SK-N-SH treated with all-trans-retinoic acid at 6 μM for 48 hours (cell line): ENCODE measurements at regions not wholly inside any gene's neighbourhood (a gene's known extent, or its start where the extent isn't known, plus 50 kb on each side); places are given as distances from the start of the nearest gene placed in this dataset.

Source experiments
- ARNTL ChIP-seq: fragments of 450-650 bp; formaldehyde crosslinking; IDR thresholded peaks from 2 replicates; pipeline ENCODE4 v1.5.0; 2020; ENCODE audit warnings: low read depth, mild to moderate bottlenecking, moderate library complexity, borderline replicate concordance
- BACH2 ChIP-seq: fragments of 250-450 bp; sonication (Bioruptor Pico); IDR thresholded peaks from 2 replicates; pipeline ENCODE4 v1.9.0; 2021; ENCODE audit warnings: mild to moderate bottlenecking, borderline replicate concordance
- CREB5 ChIP-seq: fragments of 250-450 bp; sonication (Bioruptor Pico); IDR thresholded peaks from 2 replicates; pipeline ENCODE4 v1.5.1; 2020; ENCODE audit warnings: low read depth, mild to moderate bottlenecking, moderate library complexity
- CSDC2 ChIP-seq: fragments of 250-450 bp; sonication (Bioruptor Pico); IDR thresholded peaks from 2 replicates; pipeline ENCODE4 v1.5.0; 2020; ENCODE audit warnings: mild to moderate bottlenecking, moderate library complexity
- OSR1 ChIP-seq: fragments of 250-450 bp; sonication (Bioruptor Pico); IDR thresholded peaks from 2 replicates; pipeline ENCODE4 v1.8.0; 2022; ENCODE audit warnings: moderate library complexity, mild to moderate bottlenecking, inconsistent platforms
- PATZ1 ChIP-seq: fragments of 250-450 bp; sonication (Bioruptor Pico); IDR thresholded peaks from 2 replicates; pipeline ENCODE4 v1.8.0; 2020; ENCODE audit warnings: mild to moderate bottlenecking, moderate library complexity, borderline replicate concordance
- POU6F1 ChIP-seq: fragments of 250-450 bp; sonication (Bioruptor Pico); IDR thresholded peaks from 2 replicates; pipeline ENCODE4 v1.8.0; 2021; ENCODE audit warnings: low read depth, mild to moderate bottlenecking, moderate library complexity, borderline replicate concordance
- RARB ChIP-seq: fragments of 250-450 bp; sonication (Bioruptor Pico); IDR thresholded peaks from 2 replicates; pipeline ENCODE4 v1.8.0; 2021; ENCODE audit warnings: mild to moderate bottlenecking, moderate library complexity
- ZC3H10 ChIP-seq: fragments of 250-450 bp; sonication (Bioruptor Pico); IDR thresholded peaks from 2 replicates; pipeline ENCODE4 v1.5.1; 2021; ENCODE audit warnings: mild to moderate bottlenecking, moderate library complexity
- ZFP30 ChIP-seq: fragments of 450-650 bp; formaldehyde crosslinking; IDR thresholded peaks from 2 replicates; pipeline ENCODE4 v1.5.0; 2022; ENCODE audit warnings: mild to moderate bottlenecking, moderate library complexity
- ZNF70 ChIP-seq: fragments of 450-650 bp; formaldehyde crosslinking; IDR thresholded peaks from 2 replicates; pipeline ENCODE4 v1.5.0; 2020; ENCODE audit warnings: mild to moderate bottlenecking, moderate library complexity
- ZNF8 ChIP-seq: fragments of 450-650 bp; formaldehyde crosslinking; IDR thresholded peaks from 2 replicates; pipeline ENCODE4 v1.5.0; 2020; ENCODE audit warnings: mild to moderate bottlenecking, moderate library complexity

GRCh38 chr12:73991138-73991537, 546.5 kb upstream of the ATXN7L3B start:
- no peak for TF ChIP-seq ZNF8
- no peak for TF ChIP-seq ZC3H10
- no peak for TF ChIP-seq CREB5 (CRISPR knock-in tag)
- TF ChIP-seq BACH2 (CRISPR knock-in tag), result no peak
- TF ChIP-seq RARB (CRISPR knock-in tag), result no peak
- TF ChIP-seq CSDC2 (CRISPR knock-in tag), result no peak
- no peak for TF ChIP-seq PATZ1 (CRISPR knock-in tag)
- no peak for TF ChIP-seq ZNF70 (CRISPR knock-in tag)
- TF ChIP-seq POU6F1 (CRISPR knock-in tag), result no peak
- TF ChIP-seq ZFP30, result no peak
- TF ChIP-seq ARNTL (CRISPR knock-in tag), result no peak
- no peak for TF ChIP-seq OSR1 (CRISPR knock-in tag)
